ENCODE measurements at regions not wholly inside any gene's neighbourhood (a gene's known extent, or its start where the extent isn't known, plus 50 kb on each side); places are given as distances from the start of the nearest gene placed in this dataset.

DNA sequence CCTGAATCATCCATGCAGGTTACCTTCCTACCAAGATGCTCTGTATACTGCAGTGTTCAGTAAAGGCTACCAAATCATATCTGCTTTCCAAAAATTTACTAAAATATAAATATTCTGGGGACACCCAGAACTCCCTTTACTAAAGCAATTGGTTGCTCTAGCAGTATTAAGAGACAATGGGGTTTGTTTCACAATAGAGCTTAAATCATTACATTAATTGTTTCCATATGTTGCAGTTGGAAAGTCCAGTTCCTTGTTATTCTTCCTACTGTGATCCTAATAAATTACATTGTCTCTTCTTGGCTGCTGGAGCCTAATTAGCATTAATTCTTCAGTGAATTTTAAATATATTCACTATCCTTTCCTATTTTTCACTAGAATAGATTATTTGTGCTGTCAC lies 316.0 kb upstream of the MTNR1B start:
- ATAC-seq (no peak), DNase-seq (ENCODE audit: low read depth, low spot score) (no peak)
- intact Hi-C loops (cut with micrococcal nuclease; ENCODE audit: unreplicated experiment) (no loop called here), in situ Hi-C loops (cut with HindIII; ENCODE audit: low pct_unique_long_range_greater_than_20kb, low sequenced_read_pairs) (no loop called here)
- Histone ChIP-seq H3K27ac (ENCODE audit: low read length) (no peak overlapping the region), H3K36me3 (ENCODE audit: control insufficient read depth, insufficient read depth, low read length) (no peaks in the 10 kb centered on the region), H3K4me3 (ENCODE audit: low read depth in 2 of 2, low read length in 2 of 2) (no peak overlapping the region), H3K9me3 (ENCODE audit: control insufficient read depth, insufficient read depth, low read depth, low read length) (no peaks in the 10 kb centered on the region), H3K4me1 (ENCODE audit: control insufficient read depth, insufficient read depth, low read length) (no peaks in the 10 kb centered on the region), H3K27me3 (ENCODE audit: control insufficient read depth, insufficient read depth, low read length) (no peaks in the 10 kb centered on the region)
- POLR2A ChIA-PET: no interaction called here
- TF ChIP-seq CTCF (IDR thresholded peaks at IDR 0.05) (no peak), SIN3A (IDR thresholded peaks at IDR 0.05; ENCODE audit: borderline replicate concordance, insufficient read depth, low read depth, low read length) (no peak), TCF7L2 (IDR thresholded peaks at IDR 0.05; ENCODE audit: low read depth, low read length) (no peak), POLR2AphosphoS5 (IDR thresholded peaks at IDR 0.05; ENCODE audit: low read depth, low read length) (no peak)
- TF ChIP-seq, protein P1, sequence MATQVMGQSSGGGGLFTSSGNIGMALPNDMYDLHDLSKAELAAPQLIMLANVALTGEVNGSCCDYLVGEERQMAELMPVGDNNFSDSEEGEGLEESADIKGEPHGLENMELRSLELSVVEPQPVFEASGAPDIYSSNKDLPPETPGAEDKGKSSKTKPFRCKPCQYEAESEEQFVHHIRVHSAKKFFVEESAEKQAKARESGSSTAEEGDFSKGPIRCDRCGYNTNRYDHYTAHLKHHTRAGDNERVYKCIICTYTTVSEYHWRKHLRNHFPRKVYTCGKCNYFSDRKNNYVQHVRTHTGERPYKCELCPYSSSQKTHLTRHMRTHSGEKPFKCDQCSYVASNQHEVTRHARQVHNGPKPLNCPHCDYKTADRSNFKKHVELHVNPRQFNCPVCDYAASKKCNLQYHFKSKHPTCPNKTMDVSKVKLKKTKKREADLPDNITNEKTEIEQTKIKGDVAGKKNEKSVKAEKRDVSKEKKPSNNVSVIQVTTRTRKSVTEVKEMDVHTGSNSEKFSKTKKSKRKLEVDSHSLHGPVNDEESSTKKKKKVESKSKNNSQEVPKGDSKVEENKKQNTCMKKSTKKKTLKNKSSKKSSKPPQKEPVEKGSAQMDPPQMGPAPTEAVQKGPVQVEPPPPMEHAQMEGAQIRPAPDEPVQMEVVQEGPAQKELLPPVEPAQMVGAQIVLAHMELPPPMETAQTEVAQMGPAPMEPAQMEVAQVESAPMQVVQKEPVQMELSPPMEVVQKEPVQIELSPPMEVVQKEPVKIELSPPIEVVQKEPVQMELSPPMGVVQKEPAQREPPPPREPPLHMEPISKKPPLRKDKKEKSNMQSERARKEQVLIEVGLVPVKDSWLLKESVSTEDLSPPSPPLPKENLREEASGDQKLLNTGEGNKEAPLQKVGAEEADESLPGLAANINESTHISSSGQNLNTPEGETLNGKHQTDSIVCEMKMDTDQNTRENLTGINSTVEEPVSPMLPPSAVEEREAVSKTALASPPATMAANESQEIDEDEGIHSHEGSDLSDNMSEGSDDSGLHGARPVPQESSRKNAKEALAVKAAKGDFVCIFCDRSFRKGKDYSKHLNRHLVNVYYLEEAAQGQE (IDR thresholded peaks at IDR 0.05; ENCODE audit: insufficient read depth in 1 of 2, low read depth in 2 of 2, low read length in 1 of 2): no peak
- BruUV-seq (replicated peaks): no TSS peak
- CTCF ChIA-PET: no interaction called here

- no TSS peak for BruUV-seq (replicated peaks)
- ATAC-seq (no peak), DNase-seq (ENCODE audit: low read depth, low spot score) (no peak)
- intact Hi-C loops (cut with micrococcal nuclease; ENCODE audit: unreplicated experiment): no loop called here
- POLR2A ChIA-PET: no interaction called here
- no peaks in the 10 kb centered on the region for H3K4me1 ChIP-seq (ENCODE audit: control insufficient read depth, insufficient read depth, low read length)
- H3K9me3 ChIP-seq (ENCODE audit: control insufficient read depth, insufficient read depth, low read depth, low read length): no peaks in the 10 kb centered on the region
- no peak overlapping the region for H3K4me3 ChIP-seq (ENCODE audit: low read depth in 2 of 2, low read length in 2 of 2)
- H3K27me3 ChIP-seq (ENCODE audit: control insufficient read depth, insufficient read depth, low read length): no peaks in the 10 kb centered on the region
- H3K27ac ChIP-seq (ENCODE audit: low read length): no peak overlapping the region
- in situ Hi-C loops (cut with HindIII; ENCODE audit: low pct_unique_long_range_greater_than_20kb, low sequenced_read_pairs): no loop called here
- H3K36me3 ChIP-seq (ENCODE audit: control insufficient read depth, insufficient read depth, low read length): no peaks in the 10 kb centered on the region
- no peak for TF ChIP-seq POLR2AphosphoS5 (IDR thresholded peaks at IDR 0.05; ENCODE audit: low read depth, low read length)
- TF ChIP-seq TCF7L2 (IDR thresholded peaks at IDR 0.05; ENCODE audit: low read depth, low read length): no peak
- TF ChIP-seq SIN3A (IDR thresholded peaks at IDR 0.05; ENCODE audit: borderline replicate concordance, insufficient read depth, low read depth, low read length): no peak
- TF ChIP-seq CTCF (IDR thresholded peaks at IDR 0.05): no peak
- TF ChIP-seq, protein P1 (IDR thresholded peaks at IDR 0.05; ENCODE audit: insufficient read depth in 1 of 2, low read depth in 2 of 2, low read length in 1 of 2): no peak
- CTCF ChIA-PET: no interaction called here
Measured at GRCh38 chr11:92656783-92657182, 312.7 kb upstream of the MTNR1B start.

Measured in Panc1 (cell line).